ENCODE measurements at regions not wholly inside any gene's neighbourhood (a gene's known extent, or its start where the extent isn't known, plus 50 kb on each side); places are given as distances from the start of the nearest gene placed in this dataset.

GRCh38 chr7:15885678-15886077 lies 199.2 kb upstream of the MEOX2 start:
- no peak overlapping the region for H3K4me3 ChIP-seq (replicated peaks; ENCODE audit: low read depth, low read length)
- no peak for TF ChIP-seq CTCF (IDR thresholded peaks at IDR 0.05; ENCODE audit: low read depth, low read length, missing control alignments)

GRCh38 chr7:15874774-15875173 lies 188.3 kb upstream of the MEOX2 start:
- H3K4me3 ChIP-seq (replicated peaks; ENCODE audit: low read depth, low read length), result no peak overlapping the region
- no peak for TF ChIP-seq CTCF (IDR thresholded peaks at IDR 0.05; ENCODE audit: low read depth, low read length, missing control alignments)
- DNase-seq (ENCODE audit: extremely low read depth, low read depth), result no peak

More at GRCh38 chr7:15885678-15886077, 199.2 kb upstream of the MEOX2 start:
- no peak for DNase-seq (ENCODE audit: extremely low read depth, low read depth)

- no peak for DNase-seq (ENCODE audit: extremely low read depth, low read depth)
- no peak for TF ChIP-seq CTCF (IDR thresholded peaks at IDR 0.05; ENCODE audit: low read depth, low read length, missing control alignments)
- no peak overlapping the region for H3K4me3 ChIP-seq (replicated peaks; ENCODE audit: low read depth, low read length)
Observed at GRCh38 chr7:15870347-15870746, 183.9 kb upstream of the MEOX2 start.

- H3K4me3 ChIP-seq (replicated peaks; ENCODE audit: low read depth, low read length), result no peak overlapping the region
- no peak for DNase-seq (ENCODE audit: extremely low read depth, low read depth)
- no peak for TF ChIP-seq CTCF (IDR thresholded peaks at IDR 0.05; ENCODE audit: low read depth, low read length, missing control alignments)
Observed at GRCh38 chr7:15867441-15867840, 181.0 kb upstream of the MEOX2 start.

GRCh38 chr7:15866753-15867152 lies 180.3 kb upstream of the MEOX2 start:
- no peak overlapping the region for H3K4me3 ChIP-seq (replicated peaks; ENCODE audit: low read depth, low read length)
- DNase-seq (ENCODE audit: extremely low read depth, low read depth), result no peak
- TF ChIP-seq CTCF (IDR thresholded peaks at IDR 0.05; ENCODE audit: low read depth, low read length, missing control alignments), result no peak

GRCh38 chr7:15864626-15864991 lies 178.1 kb upstream of the MEOX2 start:
- H3K4me3 ChIP-seq (replicated peaks; ENCODE audit: low read depth, low read length), result no peak overlapping the region
- no peak for DNase-seq (ENCODE audit: extremely low read depth, low read depth)
- no peak for TF ChIP-seq CTCF (IDR thresholded peaks at IDR 0.05; ENCODE audit: low read depth, low read length, missing control alignments)

- no peak for TF ChIP-seq CTCF (IDR thresholded peaks at IDR 0.05; ENCODE audit: low read depth, low read length, missing control alignments)
- no peak overlapping the region for H3K4me3 ChIP-seq (replicated peaks; ENCODE audit: low read depth, low read length)
- DNase-seq (ENCODE audit: extremely low read depth, low read depth), result no peak
Observed at GRCh38 chr7:15863951-15864625, 177.6 kb upstream of the MEOX2 start.

Data from HFF-Myc (cell line).